NCI-H1694 (cell line): ENCODE measurements at regions not wholly inside any gene's neighbourhood (a gene's known extent, or its start where the extent isn't known, plus 50 kb on each side); places are given as distances from the start of the nearest gene placed in this dataset.
"Not testable (repeated sequence)": the region's sequence is repeated elsewhere in the genome, so short reads cannot be mapped to it uniquely, and the experiment has no call there.

Experiments
- DNase-seq: peaks from one replicate; lab custom pipeline; 2025; lab: John Stamatoyannopoulos, UW

- DNase-seq = no peak
Observed at GRCh38 chr3:6281662-6282061, 579.3 kb upstream of the GRM7 start.

DNA sequence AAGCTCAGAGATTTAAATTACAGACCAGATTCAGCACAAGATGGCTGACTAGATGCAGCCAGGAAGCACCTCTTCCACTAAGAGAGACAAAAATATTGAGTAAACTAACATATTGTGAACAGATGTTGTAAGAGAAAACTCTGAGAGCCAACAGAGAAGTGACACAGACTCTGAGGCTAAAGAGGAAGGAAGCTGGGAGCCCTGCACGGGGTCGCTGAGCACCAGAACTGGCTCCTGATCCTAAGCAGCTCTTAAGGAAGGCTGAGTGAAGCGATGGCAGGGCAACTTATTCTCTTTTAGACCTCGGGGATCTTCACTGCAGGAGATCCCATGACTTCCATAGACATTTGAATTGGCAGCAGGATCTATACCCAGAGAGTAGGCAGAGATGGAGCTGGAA is 578.0 kb upstream of the GRM7 start:
- DNase-seq = no peak

DNA sequence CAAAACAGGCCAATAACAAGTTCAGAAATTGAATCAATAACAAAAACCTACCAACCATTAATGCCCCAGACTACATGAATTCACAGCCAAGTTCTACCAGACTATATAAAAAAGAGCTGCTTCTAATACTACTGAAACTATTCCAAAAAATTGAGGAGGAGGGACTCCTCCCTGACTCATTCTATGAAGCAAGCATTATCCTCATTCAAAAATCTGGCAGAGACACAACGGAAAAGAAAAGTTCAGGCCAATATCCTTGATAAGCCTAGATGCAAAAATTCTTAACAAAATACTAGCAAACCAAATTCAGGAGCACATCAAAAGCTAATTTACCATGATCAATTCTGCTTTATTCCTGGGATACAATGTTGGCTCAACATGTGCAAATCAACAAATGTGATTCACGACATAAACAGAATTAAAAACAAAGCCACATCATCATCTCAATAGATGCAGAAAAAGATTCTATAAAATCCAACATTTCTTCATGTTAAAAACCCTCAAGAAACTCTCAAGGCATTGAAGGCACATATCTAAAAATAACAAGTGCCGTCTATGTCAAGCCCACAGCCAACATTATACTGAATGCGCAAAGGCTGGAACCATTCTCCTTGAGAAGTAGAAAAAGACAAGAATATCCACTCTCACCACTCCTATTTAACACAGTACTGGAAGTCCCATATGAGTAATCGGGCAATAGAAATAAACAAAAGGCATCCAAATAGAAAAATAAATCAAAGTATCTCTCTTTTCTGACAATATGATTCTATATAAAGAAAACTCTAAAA is 573.6 kb upstream of the GRM7 start:
- no peak for DNase-seq

- no peak for DNase-seq
Observed at GRCh38 chr3:6301626-6302025, 559.3 kb upstream of the GRM7 start.

GRCh38 chr3:6315906-6316305 is 545.0 kb upstream of the GRM7 start:
- DNase-seq = no peak

DNA sequence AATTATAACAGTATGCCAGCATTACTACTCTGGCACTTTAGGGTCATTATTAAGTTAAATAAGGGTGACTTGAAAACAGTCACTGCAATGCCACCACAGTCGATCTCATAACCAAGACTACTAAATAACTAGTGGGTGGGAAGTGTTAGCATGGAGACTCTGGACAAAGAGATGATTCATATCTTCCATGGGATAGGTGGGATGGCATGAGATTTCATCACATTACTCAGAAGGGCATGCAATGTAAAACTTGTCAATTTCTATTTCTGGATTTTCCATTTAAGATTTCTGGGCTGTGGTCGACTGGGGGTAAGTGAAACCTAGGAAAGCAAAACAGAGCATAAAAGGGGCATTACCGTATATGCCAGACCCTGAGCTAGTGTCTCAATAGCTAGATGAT is 538.9 kb upstream of the GRM7 start:
- no peak for DNase-seq

DNA sequence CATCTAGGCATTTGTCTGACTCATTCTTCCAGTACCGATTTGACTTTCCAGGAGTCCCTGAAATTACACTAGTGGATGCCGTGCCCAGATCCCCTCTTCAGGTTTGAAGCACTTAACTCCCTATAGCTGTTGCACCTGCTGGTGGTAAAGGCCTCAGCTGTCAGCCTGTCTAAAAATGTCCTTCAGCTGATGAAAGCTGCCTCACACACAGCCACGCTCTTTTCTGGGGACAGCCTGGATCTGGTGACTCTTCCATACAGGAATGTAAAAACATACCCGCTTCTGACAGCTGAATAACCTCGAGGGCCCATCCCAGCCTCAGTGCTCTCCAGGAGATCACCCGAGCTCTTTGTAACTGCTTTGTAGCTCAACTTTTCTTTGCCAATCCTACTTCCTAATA is 534.1 kb upstream of the GRM7 start:
- DNase-seq = no peak

DNA sequence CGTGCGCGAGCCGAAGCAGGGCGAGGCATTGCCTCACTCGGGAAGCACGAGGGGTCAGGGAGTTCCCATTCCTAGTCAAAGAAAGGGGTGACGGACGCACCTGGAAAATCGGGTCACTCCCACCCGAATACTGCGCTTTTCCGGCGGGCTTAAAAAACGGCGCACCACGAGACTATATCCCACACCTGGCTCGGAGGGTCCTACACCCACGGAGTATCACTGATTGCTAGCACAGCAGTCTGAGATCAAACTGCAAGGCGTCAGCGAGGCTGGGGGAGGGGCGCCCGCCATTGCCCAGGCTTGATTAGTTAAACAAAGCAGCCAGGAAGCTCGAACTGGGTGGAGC is 520.0 kb upstream of the GRM7 start:
- DNase-seq = not testable (repeated sequence)

DNA sequence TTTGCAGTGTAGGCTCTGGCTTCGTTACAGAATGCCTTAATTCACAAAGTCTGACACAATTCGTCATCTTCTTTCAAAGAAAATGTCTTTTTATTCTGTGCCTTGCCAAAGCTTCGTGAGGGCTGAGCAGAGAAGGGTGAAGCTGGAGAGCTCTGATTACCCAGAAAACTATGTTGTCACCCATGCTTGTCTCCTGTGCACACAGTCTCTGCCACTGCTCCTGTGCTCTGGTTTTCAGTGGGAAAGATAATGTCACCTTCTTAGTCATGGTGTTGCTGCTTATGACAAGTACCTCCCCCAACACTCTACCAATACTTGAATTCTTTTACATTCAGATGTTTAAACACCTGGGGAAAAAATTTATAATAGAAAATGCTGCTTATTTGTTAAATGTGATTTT is 509.2 kb upstream of the GRM7 start:
- no peak for DNase-seq

DNA sequence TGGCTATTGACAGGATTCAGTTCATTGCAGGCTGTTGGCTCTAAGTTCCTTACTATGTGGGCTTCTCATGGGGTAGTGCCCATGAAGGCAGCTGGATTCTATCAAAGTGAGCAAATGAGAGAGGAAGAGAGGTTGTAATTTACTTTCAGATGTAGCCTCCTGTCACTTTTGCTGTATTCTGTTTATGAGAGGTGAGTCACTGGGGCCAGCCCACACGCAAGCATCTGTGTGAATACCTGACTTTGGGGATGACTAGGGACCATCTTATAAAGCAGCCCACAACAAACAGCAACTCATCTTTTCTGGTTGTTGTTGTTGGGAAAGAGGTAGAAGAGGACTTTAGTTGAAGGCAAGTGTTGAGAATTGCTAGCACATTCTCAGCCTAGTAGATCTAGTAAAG is 506.3 kb upstream of the GRM7 start:
- DNase-seq = no peak

GRCh38 chr3:6362406-6362805 is 498.5 kb upstream of the GRM7 start:
- no peak for DNase-seq

DNA sequence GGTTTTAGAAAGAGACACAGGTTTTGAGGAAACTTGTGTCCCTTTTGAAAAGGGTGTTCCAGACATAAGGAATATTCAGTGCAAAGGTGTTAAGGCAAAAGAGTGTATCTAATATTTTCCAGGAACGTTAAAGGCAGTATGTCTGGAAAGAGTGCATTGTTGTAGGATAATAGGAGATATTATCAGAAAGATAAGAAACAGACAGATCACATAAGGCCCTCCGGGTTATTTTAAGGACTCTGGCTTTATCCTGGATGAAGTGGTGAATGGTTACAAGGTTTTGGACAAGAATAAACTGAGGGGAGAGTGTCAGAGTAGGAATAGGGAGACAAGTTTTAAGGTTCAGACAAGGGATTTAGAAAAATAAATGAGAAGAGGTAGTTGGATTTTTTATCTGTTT is 493.7 kb upstream of the GRM7 start:
- DNase-seq = no peak

- no peak for DNase-seq
Observed at GRCh38 chr3:6392123-6392522, 468.8 kb upstream of the GRM7 start.

GRCh38 chr3:6394944-6395343 is 466.0 kb upstream of the GRM7 start:
- DNase-seq = no peak

DNA sequence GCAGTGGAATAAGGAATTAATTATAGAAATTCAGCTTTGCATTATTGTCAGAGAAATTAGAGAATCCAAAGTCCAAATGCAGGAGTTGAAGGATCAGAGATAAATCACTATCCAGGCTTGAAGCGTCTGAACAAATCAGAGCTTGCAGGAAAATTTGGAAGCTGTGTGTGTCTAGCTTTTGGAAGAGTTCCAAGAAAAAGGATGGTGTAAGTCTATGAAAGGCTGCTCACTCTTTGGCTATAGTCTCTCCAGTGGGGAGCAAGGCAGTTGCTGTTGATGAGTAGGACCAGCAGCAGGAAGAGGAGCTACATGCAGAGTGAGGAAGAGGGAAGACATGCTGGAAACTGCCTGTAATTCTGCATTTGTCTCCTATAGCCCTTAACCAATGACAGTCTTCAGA is 464.3 kb upstream of the GRM7 start:
- no peak for DNase-seq

- DNase-seq = not testable (repeated sequence)
Observed at GRCh38 chr3:6402666-6403065, 458.2 kb upstream of the GRM7 start.

- not testable (repeated sequence) for DNase-seq
Observed at GRCh38 chr3:6406923-6407322, 454.0 kb upstream of the GRM7 start.

GRCh38 chr3:6416049-6416661 is 444.8 kb upstream of the GRM7 start:
- no peak for DNase-seq

- no peak for DNase-seq
Observed at GRCh38 chr3:6417174-6417573, 443.7 kb upstream of the GRM7 start.

DNA sequence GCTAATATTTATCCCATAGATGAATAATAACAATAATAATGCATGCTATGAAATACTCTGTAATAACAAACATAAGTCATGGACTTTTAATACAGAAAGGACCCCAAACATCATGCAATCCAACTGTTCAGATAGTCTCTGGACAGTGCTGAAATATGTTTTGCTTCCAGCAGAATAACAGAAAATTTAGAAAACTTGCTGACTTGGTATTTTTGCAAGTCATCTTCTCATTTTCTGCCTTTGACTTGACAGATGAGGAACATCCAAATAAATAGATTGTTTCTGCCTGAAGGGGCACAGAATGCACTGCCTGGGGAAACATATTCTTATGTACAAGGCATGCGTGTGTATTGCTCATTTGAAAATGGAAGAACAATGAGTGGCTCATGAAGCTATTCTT is 442.4 kb upstream of the GRM7 start:
- DNase-seq = no peak

DNA sequence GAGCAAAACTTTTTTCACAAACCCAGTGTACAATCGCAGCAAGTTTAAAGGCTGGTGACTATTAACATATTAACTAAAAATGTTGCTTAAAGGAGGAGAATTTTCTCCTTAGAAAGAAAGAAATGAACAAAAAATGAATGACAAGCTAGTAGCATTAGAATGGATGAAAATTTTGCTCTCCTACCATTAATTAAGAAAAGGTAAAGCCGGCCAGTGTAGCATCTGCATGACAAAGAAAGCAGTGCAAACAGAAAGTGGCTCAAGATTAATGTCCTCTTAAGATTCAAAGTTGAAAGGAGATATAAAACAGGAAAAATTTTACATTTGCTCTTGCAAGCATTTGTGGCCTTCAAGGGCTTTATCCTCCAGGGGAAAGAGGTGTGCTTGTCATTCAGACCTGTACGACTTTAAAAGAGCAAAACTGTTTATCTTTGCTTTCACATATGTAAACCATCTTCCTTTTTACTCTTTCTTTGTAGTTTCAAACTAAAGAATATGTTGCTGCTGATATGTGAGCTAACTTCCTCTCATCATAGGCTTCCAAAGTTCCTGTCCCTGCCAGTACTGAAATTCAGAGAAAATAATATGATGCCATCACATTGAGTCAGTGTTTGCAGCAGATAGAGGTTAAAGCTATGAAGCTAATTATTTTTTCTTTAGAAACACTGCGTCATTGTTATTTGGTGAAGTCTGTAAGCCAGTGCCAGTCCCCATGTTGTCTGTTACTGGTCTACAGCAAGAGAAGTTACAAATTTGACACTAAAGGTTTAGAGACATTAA is 439.1 kb upstream of the GRM7 start:
- no peak for DNase-seq

- DNase-seq = no peak
Observed at GRCh38 chr3:6425289-6425820, 435.6 kb upstream of the GRM7 start.

DNA sequence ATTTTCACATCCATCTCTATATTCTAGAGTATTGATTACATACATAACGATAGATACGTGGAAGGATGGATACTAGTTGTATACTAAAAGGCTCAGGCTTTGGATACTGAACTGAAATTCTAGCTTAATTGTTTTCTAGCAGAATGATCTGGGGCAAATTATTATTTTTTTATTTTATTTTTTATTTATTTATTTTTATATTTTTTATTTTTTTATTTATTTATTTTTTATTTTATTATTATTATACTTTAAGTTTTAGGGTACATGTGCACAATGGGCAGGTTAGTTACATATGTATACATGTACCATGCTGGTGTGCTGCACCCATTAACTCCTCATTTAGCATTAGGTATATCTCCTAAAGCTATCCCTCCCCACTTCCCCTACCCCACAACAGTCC is 432.6 kb upstream of the GRM7 start:
- not testable (repeated sequence) for DNase-seq
